Stomach (tissue), 8 donors: ENCODE measurements at regions not wholly inside any gene's neighbourhood (a gene's known extent, or its start where the extent isn't known, plus 50 kb on each side); places are given as distances from the start of the nearest gene placed in this dataset.

Experiments
- DNase-seq, 2 donors: peaks; one replicate each; pipeline versions ENCODE4 v3.0.0 to v3.0.0-alpha.2; 2013 to 2019
- H3K27ac ChIP-seq, 5 donors: fragments of 200-600 bp in 4 of 5; sonication (generic) in 4 of 5; one replicate each; pipeline ENCODE4 v1.5.1; 2013 to 2019; ENCODE audit warnings: mild to moderate bottlenecking in 1 of 5, moderate library complexity in 1 of 5
- H3K27me3 ChIP-seq, 3 donors: fragments of 200-600 bp; sonication (generic); one replicate each; pipeline ENCODE4 v1.5.1; 2017 to 2019; ENCODE audit warnings: mixed run types in 1 of 3
- H3K36me3 ChIP-seq, 4 donors: fragments of 200-600 bp; sonication (generic); 1 replicate in 3 of 4; 2 replicates in 1 of 4; pipeline ENCODE4 v1.5.1; 2016 to 2019
- H3K4me1 ChIP-seq, 4 donors: fragments of 200-600 bp; sonication (generic); one replicate each; pipeline ENCODE4 v1.5.1; 2016 to 2019
- H3K4me3 ChIP-seq, 4 donors: fragments of 200-600 bp; sonication (generic) in 3 of 4; one replicate each; pipeline ENCODE4 v1.5.1; 2016 to 2019; ENCODE audit warnings: mild to moderate bottlenecking in 1 of 4
- H3K9me3 ChIP-seq, 4 donors: fragments of 200-600 bp; sonication (generic); one replicate each; pipeline ENCODE4 v1.5.1; 2016 to 2019
- EP300 ChIP-seq: sonication (generic); formaldehyde crosslinking; IDR thresholded peaks from one replicate; pipeline ENCODE4 v1.6.1; 2017; ENCODE audit warnings: antibody characterized with exemption
- POLR2A ChIP-seq, 4 donors: fragments of 450-650 bp; IDR thresholded peaks; one replicate each; pipeline ENCODE4 v1.6.1; 2016; ENCODE audit warnings: antibody characterized with exemption in 4 of 4, control low read depth in 2 of 4, mild to moderate bottlenecking in 1 of 4, moderate library complexity in 1 of 4
- POLR2AphosphoS5 ChIP-seq, 3 donors: sonication (generic); formaldehyde crosslinking; IDR thresholded peaks; one replicate each; pipeline ENCODE4 v1.6.1; 2016; ENCODE audit warnings: antibody characterized with exemption in 3 of 3
- WGBS, 5 donors: extraction: QIAGEN DNeasy Blood & Tissue Kit in 3 of 5; methylation state at CpG; one replicate each; pipeline versions ENCODE4 v1.1.5 to v1.1.7; 2013 to 2018; 5-methylcytosine and 5-hydroxymethylcytosine counted together
- intact Hi-C: fragments of 100-400 bp; cut with DNase I; formaldehyde crosslinking; loops from one replicate; pipeline ENCODE4 v1.15.1; 2023; ENCODE audit warnings: low total_unique reads
- TF ChIP-seq, protein P1 (sequence below), 7 experiments: fragments of 450-650 bp in 4 of 7; fragments of 200-600 bp in 3 of 7; sonication (generic) in 3 of 7; IDR thresholded peaks; one replicate each; pipeline ENCODE4 v1.5.1; 2016 to 2019; ENCODE audit warnings: antibody characterized with exemption in 7 of 7, control low read depth in 2 of 7, mild to moderate bottlenecking in 1 of 7
- donor health status: healthy with polysubstance abuse.
- donor health status: Bipolar disorder and iron deficiency.
- donor health status: healthy.

DNA sequence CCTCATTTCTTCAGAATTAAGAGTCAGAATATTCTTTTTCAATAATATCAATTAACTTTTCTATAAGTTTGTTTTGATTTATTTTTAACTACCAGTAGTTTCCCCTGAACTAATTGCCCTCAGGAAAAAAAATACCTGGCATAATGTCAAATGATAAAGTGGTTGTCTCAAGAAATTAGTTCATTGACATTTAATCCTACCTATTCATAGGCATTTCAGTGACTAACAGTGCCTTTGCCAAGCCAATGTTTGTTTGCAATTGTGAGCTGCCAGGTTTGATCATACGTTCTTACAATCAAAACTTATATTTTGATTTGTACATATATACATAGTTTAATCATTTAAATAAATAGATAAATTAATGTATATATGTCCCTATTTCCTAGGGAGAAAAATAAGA, 267.3 kb upstream of the MC4R start:
- Histone ChIP-seq H3K36me3 (no peaks in the 10 kb centered on the region), H3K27me3 (no peaks in the 10 kb centered on the region), H3K9me3 (peaks cover 0 to 11% (median 6%) of the 10 kb centered on the region in 4 donors), H3K27ac (no peak overlapping the region), H3K4me1 (no peaks in the 10 kb centered on the region), H3K4me3 (no peak overlapping the region)
- WGBS, 5 donors, result 27 to 42% (median 29%) methylated on average over 1 of the region's 1 CpG
- DNase-seq, result no peak
- TF ChIP-seq POLR2A (IDR thresholded peaks at IDR 0.05), result no peak
- TF ChIP-seq POLR2AphosphoS5 (IDR thresholded peaks at IDR 0.05), result no peak
- TF ChIP-seq, protein P1, sequence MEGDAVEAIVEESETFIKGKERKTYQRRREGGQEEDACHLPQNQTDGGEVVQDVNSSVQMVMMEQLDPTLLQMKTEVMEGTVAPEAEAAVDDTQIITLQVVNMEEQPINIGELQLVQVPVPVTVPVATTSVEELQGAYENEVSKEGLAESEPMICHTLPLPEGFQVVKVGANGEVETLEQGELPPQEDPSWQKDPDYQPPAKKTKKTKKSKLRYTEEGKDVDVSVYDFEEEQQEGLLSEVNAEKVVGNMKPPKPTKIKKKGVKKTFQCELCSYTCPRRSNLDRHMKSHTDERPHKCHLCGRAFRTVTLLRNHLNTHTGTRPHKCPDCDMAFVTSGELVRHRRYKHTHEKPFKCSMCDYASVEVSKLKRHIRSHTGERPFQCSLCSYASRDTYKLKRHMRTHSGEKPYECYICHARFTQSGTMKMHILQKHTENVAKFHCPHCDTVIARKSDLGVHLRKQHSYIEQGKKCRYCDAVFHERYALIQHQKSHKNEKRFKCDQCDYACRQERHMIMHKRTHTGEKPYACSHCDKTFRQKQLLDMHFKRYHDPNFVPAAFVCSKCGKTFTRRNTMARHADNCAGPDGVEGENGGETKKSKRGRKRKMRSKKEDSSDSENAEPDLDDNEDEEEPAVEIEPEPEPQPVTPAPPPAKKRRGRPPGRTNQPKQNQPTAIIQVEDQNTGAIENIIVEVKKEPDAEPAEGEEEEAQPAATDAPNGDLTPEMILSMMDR (IDR thresholded peaks at IDR 0.05), result no peak
- no peak for TF ChIP-seq EP300
- intact Hi-C loops, result no loop called here

DNA sequence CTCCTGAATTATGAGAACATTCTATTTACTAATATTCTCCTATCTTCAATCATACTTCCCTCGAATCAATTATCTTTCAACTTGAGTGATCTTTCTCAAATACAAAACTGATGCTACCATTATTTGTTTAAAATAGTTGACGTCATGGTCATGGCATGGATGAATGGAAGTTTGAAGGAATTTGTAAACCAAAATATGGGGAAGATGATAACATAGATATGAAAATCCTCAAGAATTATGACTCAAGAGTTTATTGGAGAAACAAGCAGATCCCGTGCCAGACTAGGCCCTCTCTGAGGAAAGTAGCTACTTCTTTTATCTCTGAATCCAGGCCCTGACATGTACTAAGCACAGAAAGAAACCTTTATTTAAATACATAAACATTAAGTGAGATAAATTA, 270.4 kb upstream of the MC4R start:
- H3K27me3 ChIP-seq, result no peaks in the 10 kb centered on the region
- no peaks in the 10 kb centered on the region for H3K36me3 ChIP-seq
- H3K4me3 ChIP-seq, result no peak overlapping the region
- WGBS, 5 donors, result 74 to 79% (median 78%) methylated on average over 3 of the region's 3 CpGs
- H3K27ac ChIP-seq, result no peak overlapping the region
- intact Hi-C loops, result no loop called here
- no peak for DNase-seq
- peaks cover 0 to 2% (median 0%) of the 10 kb centered on the region in 4 donors for H3K9me3 ChIP-seq
- H3K4me1 ChIP-seq, result no peaks in the 10 kb centered on the region
- TF ChIP-seq POLR2A (IDR thresholded peaks at IDR 0.05) (no peak), EP300 (no peak), POLR2AphosphoS5 (IDR thresholded peaks at IDR 0.05) (no peak)
- TF ChIP-seq, protein P1 (IDR thresholded peaks at IDR 0.05), result no peak

DNA sequence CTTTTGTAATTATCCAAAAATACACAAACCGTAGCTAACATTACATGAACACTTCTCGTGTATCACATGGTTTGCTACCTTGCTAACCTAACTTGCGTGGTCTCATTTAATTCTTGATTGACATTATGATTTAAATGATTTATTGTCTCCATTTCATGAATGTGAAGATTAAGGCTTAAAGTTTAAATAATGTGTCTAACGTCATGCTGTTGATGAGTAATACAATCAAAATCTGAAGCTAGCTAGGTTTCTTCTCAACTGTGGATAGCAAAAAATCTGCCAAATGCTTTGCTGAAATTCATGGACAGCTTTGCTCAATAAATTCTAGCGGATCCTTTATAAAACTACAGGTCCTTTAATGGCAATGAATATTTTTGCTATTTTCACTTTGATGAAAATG, 274.1 kb upstream of the MC4R start:
- Histone ChIP-seq H3K9me3 (no peaks in the 10 kb centered on the region), H3K4me3 (no peak overlapping the region), H3K27me3 (no peaks in the 10 kb centered on the region), H3K4me1 (no peaks in the 10 kb centered on the region), H3K36me3 (no peaks in the 10 kb centered on the region), H3K27ac (no peak overlapping the region)
- no peak for DNase-seq
- intact Hi-C loops, result no loop called here
- 71 to 77% (median 75%) methylated on average over 5 of the region's 5 CpGs for WGBS, 5 donors
- TF ChIP-seq POLR2AphosphoS5 (IDR thresholded peaks at IDR 0.05), result no peak
- no peak for TF ChIP-seq POLR2A (IDR thresholded peaks at IDR 0.05)
- TF ChIP-seq EP300, result no peak
- TF ChIP-seq, protein P1 (IDR thresholded peaks at IDR 0.05), result no peak

DNA sequence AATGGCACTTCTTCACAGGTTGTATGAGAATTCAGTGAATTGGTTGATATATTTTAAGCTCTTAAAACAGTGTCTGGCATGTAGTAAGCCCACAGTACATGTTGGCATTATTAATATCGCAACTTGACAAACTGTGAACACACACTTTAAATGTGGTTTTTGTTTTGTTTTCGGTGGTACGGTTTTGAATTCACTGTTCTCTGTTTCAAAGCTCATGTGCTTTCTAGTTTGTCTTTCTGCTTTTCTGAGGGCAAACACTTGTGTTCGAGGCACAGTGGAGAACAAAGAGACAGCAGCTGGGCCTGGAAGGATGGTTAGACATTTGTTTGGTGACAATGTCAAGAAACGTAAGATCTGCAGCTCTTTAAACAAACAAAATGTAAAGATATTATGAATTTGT, 276.5 kb upstream of the MC4R start:
- no peak for DNase-seq
- no peak for TF ChIP-seq POLR2A (IDR thresholded peaks at IDR 0.05)
- TF ChIP-seq EP300, result no peak
- TF ChIP-seq, protein P1 (IDR thresholded peaks at IDR 0.05), result no peak
- no peak for TF ChIP-seq POLR2AphosphoS5 (IDR thresholded peaks at IDR 0.05)
- Histone ChIP-seq H3K27ac (no peak overlapping the region), H3K27me3 (no peaks in the 10 kb centered on the region), H3K4me3 (no peak overlapping the region), H3K36me3 (no peaks in the 10 kb centered on the region), H3K4me1 (no peaks in the 10 kb centered on the region), H3K9me3 (no peaks in the 10 kb centered on the region)
- intact Hi-C loops, result no loop called here
- 41 to 46% (median 43%) methylated on average over 5 of the region's 5 CpGs for WGBS, 5 donors
